ENCODE measurements at regions not wholly inside any gene's neighbourhood (a gene's known extent, or its start where the extent isn't known, plus 50 kb on each side); places are given as distances from the start of the nearest gene placed in this dataset.

- DNase-seq, result no peak
Measured at GRCh38 chr10:78875331-78875877, 193.4 kb upstream of the ZMIZ1 start.

- no peak for DNase-seq
Measured at GRCh38 chr10:78875932-78876331, 192.8 kb upstream of the ZMIZ1 start.

GRCh38 chr10:78876449-78876848 is 192.3 kb upstream of the ZMIZ1 start:
- no peak for DNase-seq

- no peak for DNase-seq
Measured at GRCh38 chr10:78879621-78880020, 189.1 kb upstream of the ZMIZ1 start.

- no peak for DNase-seq
Measured at GRCh38 chr10:78886129-78886528, 182.6 kb upstream of the ZMIZ1 start.

GRCh38 chr10:78889536-78890063 is 179.2 kb upstream of the ZMIZ1 start:
- no peak for DNase-seq

DNA sequence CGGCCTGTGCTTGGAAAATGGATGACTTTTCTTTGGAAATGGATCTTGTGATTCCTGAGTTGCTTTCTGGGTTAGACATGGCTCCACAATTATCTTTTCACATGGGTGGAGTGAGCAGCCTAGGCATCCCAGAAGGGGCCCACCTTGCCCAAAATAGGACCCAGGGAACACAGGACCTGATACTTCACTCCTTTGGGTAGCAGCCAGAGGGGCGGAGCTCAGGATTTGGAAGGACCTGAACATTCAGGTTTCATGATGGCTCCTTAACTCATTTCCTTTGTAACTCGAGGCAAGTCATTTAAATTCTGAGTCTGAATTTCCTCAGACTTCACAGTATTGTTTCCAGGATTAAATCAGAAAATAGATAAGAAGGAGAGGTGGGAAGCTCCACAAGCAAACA is 178.3 kb upstream of the ZMIZ1 start:
- DNase-seq, result no peak

DNA sequence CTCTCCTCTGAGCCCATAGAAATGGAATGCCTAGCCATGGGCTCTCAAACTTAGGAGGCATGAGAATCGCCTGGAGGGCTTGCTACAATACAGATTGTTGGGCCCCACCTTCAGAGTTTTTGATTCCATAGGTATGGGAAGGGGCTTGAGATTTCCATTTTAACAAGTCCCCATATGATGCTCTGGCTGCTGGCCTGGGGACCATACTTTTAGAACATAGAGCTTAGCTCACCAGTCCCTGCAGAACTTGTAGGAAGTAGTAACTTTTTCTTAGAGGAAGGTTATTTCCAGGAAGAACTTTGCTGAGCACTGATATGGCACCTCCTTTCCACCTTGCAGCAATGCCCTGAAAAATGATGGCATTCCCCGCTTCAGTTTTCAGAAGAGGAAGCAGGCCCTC is 177.0 kb upstream of the ZMIZ1 start:
- no peak for DNase-seq

DNA sequence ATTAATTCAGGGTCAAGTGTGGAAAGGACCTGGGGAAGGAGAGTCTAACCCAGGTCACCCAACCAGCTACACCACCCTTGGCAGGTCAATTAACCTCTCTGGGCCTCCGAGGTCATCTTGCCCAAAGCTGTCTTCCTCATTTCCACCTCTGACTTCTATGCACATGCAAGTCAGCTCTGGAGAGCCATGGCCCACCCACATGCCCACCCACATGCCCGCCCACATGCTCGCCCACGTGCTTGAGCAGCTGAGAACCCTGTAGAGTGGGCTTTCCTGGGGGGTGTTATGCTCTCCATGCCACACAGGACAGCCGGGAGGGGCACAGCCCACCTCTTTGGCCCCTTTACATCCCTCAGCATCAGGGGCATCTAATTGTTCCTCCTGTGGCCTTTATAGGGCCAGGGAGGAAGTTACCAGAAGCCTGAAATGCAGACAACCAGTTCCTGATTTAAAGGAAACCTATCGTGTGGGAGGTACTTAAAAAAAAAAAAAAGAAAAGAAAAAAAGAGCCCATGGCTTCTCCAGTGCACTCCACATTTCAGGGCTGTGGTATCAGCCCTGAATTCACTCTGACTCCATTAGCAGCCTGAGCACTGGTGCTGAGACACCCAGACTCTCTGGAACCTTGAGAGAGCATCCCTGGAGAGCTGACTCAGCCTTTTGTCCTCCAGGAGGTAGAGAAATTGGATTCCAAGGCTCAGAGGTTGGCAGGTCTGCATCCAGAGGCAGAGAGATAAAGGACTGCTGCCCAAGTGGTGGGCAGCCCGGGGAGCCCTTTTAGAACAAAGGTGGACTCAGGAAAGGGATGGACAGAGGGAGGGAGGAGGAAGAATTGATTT is 176.2 kb upstream of the ZMIZ1 start:
- DNase-seq, result peak; percentile 4

- no peak for DNase-seq
Measured at GRCh38 chr10:78893217-78893616, 175.5 kb upstream of the ZMIZ1 start.

- DNase-seq, result no peak
Measured at GRCh38 chr10:78894089-78894840, 174.5 kb upstream of the ZMIZ1 start.

DNA sequence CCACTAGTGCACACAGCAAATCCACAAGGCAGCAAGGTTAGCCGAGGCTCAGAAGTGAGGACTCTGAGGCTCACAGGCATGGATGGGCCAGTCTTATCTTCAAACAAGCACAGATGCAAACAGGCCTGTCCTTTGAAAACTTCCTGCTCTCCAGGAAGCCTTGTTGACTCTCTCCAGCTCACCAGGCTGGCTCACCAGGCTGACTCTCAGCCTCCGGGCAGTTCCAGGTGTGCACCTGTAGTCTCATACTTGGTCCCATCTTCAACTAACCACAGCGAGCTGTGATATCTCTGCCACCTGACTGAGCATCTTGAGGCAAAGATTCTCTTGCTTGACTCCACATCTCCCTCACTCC is 173.9 kb upstream of the ZMIZ1 start:
- no peak for DNase-seq

DNA sequence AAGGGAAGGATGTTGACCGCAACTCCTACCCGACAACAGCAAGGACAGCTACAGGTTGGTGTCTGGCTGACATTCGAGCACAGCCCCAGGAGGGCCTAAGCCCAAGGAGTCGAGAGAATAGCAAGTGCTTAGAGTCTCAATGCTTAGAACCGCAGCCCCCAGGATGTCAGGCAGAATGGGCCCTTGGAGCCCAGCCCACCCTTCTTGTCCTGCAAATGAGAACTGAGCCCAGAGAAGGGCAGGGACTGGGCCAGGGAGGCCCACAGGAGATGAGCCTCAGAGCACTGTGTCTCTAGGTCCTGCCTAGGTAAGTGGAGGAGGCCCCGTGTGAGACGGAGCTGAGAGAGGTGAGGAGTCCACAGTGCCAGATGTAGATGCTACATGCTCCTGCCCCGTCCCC is 173.3 kb upstream of the ZMIZ1 start:
- DNase-seq, result no peak

DNA sequence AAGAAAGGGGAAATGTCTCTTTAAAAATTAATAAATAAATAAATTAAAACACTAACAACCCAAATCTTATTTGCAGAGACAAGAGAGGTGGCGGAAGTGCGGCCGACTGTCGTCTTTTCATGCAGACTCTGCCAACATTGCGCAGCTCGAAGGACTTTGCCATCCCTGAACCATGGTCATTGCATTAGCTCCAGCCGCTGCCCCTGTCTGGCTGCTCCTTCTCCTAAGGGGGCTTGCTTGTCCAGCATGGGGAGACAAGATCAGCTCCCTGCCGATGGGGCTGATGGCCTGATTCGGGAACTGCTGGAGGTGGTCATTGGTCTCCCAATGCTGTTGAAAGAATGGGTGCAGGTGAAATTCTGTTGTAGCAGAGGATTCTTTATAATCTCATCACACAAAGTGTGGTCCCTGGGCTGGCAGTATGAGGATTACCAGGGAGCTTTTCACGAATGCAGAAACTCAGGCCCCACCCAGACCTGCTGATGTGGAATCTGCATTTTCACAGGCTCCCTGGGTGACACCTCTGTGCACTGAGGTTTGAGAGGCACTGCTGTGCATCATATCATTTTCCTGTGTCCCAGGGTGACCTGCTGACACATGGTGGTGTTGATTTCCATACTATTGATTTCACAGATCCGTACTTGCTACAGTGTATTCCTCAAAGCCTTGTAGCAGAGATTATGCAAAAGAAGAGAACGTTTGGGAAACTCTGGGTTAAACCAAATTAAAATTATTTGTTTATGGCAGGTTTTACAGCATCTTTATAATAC is 172.4 kb upstream of the ZMIZ1 start:
- no peak for DNase-seq

DNA sequence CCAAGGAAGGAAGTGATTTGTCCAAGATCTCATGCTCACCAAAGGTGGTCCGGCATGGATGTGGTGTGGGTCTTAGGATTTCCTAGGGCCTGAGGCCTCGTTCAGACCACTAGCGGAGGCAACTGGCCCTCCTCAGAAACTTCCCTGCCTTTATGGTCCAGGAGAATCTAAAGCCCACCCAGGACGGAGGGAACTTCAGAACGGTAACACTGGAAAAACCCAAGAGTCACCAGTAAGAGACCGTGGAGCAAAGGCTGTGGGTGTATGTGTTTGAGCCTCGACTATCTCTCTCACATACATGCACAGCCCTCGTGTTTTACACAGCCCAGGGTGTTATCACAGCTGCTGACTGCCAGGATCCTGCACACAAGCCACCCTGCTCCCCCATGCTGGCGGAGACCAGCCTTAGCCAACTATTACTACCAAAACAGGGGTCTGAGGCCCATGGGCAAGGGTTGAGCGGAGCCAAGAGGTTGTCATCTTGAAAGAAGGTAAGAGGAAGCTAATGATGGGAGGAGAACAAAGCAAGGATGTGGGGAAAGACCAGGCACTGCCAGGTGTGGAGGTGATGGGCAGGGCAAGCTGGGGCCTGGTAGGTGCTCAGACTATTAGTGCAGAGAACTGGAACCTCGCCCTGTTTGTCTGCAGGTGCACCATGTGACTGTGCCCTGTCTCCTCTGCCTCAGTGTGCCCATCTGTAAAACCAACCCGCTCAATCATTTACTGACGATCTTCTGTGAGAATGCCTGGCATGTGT is 170.2 kb upstream of the ZMIZ1 start:
- no peak for DNase-seq

DNA sequence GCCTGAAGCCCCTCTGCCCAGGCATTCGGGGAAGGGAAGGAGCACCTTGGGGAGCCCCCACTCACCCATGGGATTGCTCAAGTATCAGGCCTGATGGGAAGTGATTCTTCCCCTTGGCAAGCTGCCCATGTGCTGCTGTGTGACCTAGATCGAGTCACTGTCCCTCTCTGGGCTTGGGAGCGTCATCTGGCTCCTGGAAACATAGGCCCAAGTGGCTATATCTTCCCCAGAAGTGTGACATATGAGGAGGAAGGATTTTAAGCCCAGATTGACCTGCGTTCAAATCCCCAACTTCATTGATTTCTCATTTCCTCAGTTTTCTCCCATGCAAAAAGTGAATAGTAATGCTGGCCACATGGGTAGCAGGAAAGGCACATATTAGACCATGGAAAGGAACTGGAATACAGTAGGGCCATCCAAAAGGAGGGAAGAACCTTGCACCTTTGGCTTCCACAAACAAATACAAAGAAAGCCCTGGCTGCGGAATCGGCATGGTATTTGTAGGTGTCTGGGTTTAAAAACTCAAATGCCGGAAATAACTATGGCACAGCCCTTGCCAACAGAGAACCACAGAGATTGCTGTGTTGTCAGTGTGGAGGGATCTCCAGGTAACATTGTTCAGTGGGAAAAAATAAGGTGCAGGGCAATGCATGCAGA is 169.5 kb upstream of the ZMIZ1 start:
- no peak for DNase-seq

DNA sequence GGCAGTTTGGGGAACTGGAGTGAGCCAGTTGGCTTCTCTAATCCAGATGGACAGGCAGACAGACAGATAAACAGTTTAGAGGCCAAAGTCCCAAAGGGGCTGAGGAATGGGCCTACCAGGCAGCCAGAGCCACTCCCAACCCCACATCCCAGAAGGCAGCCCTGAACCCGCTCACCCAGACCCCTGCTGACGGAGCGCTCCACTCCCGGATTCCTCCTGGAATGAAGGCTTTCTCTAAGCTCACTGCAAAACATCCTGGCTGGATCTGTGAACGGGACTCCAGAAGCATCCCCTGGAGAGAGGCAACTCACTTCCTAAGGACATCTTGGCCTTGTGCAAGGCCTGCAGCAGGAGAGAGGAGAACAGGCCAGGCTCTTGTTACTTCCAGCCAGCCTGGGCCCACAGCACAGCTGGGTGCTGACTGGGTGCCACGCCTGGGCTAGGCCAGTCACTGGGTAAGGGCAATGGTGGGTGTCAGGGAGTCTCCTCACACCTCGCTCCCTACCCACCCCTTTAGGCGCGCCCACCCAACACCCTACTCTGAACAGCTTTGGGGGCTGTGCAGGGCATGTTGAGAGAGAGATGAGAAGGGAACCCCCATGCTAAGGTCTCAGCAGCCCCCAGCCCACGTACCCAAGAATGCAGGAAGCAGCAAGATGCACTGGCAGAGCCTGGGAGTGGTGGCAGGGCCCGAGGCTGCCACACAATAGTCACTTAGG is 168.6 kb upstream of the ZMIZ1 start:
- DNase-seq, result no peak

DNA sequence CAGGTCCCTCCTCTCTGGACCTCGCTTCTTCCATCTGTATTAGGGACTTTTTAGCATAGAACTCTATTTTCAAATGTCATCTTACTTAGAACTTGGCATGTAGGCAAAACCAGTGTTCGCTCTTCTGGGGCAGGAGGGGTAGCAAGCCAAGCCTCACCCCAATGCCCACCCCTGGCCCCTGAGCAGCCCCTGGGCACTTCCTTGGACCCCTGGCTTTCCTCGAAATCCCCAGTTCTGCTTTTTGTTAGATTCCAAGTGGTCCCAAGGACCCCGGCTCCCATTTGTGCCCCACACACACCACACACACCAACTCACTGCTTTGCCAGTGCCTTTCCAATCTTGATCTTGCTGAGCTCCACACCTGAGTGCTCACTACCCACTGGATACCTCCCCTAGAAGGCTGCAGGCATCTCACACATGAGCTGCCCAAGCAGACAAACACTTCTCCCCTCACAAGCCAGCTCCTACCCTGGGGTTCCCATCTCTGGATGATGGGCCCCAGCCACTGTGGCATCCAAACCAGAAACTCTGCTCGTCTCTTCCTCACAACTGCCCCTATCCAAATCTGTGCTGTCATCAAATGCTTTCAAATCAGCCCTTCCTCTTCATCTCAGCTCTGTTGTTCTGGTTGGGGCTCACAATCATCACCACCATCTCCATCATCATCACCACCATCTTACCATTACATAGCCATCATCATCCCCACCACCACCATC is 167.9 kb upstream of the ZMIZ1 start:
- no peak for DNase-seq

GRCh38 chr10:78901694-78902093 is 167.1 kb upstream of the ZMIZ1 start:
- no peak for DNase-seq

DNA sequence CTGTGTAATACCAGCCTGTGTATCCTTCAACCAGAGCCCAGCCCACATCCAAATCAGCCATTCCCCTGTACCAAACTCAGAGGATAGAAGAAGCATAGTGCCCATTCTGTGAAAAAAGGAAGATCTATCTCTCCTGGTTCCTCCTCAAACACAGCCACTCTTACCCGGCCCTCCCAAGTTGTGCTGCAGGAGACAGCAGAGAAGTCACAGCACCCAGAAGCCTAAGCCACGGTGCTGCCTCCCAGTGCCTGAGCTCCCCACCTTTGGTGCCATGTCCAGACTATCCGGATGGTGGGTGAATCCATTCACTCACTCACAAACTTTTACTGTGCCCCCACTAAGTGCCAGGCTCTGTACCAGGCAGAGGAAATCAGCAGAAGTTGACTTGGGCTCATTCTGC is 166.0 kb upstream of the ZMIZ1 start:
- DNase-seq, result no peak
